ENCODE measurements at regions not wholly inside any gene's neighbourhood (a gene's known extent, or its start where the extent isn't known, plus 50 kb on each side); places are given as distances from the start of the nearest gene placed in this dataset.

DNA sequence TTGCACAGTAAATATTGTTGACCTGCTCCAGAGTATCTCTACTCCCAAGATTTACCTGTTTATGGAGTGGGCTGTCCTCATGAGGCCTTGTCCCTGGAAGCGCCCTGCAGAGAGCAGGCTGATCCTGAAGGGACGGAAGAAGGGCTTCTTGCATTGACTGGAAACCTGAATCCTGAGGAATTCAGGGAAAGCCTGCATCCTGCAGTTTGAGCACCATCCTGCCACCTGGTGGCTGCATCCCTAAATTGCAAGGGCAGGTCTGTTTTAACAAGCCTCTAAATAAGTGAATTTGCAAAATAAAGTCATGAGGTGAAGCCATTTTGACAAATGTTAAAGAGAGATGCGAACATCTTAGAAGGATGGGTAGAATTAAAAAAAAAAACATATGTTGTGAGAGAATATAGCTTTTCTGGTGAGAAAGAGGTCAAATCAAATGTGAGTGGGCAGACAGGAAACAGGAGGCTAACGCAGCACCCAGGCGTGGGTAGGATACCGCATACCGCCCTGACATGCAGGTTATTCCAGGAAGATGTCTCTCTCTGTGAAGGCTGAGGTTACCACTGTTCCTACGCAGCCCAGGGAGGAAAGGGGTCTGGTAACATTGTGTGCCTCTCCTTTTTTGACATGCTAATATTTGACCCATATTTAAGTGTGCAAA, 754.9 kb downstream of the RNF144A start:
- ChIA-PET POLR2A (no interaction called here), CTCF (interaction anchor here (0.5 to 1.4 kb wide), 11 partner anchors 13 to 575 kb away, joined by 3 to 5 read pairs (median 4); no protein-coding TSS in a partner anchor)
- H3K4me1 ChIP-seq (ENCODE audit: control insufficient read depth, insufficient read depth, low read length) = no peaks in the 10 kb centered on the region
- TF ChIP-seq SCRT2 (tag by site-specific recombination; IDR thresholded peaks at IDR 0.05) (no peak), ZNF248 (tag by site-specific recombination; IDR thresholded peaks at IDR 0.05) (no peak)
- TF ChIP-seq, protein P1, sequence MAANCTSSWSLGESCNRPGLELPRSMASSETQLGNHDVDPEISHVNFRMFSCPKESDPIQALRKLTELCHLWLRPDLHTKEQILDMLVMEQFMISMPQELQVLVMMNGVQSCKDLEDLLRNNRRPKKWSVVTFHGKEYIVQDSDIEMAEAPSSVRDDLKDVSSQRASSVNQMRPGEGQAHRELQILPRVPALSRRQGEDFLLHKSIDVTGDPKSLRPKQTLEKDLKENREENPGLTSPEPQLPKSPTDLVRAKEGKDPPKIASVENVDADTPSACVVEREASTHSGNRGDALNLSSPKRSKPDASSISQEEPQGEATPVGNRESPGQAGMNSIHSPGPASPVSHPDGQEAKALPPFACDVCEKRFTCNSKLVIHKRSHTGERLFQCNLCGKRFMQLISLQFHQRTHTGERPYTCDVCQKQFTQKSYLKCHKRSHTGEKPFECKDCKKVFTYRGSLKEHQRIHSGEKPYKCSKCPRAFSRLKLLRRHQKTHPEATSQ (tag by site-specific recombination; IDR thresholded peaks at IDR 0.05) = no peak
- no peak overlapping the region for H3K27ac ChIP-seq (ENCODE audit: extremely low read depth, low read depth, low read length)
- H3K4me3 ChIP-seq (ENCODE audit: low read depth, low read length) = no peak overlapping the region
- H3K9me3 ChIP-seq (ENCODE audit: control insufficient read depth, insufficient read depth, low read depth, low read length) = no peaks in the 10 kb centered on the region
- no peaks in the 10 kb centered on the region for H3K36me3 ChIP-seq (ENCODE audit: control insufficient read depth in 2 of 2, insufficient read depth in 1 of 2, low read length in 2 of 2)

DNA sequence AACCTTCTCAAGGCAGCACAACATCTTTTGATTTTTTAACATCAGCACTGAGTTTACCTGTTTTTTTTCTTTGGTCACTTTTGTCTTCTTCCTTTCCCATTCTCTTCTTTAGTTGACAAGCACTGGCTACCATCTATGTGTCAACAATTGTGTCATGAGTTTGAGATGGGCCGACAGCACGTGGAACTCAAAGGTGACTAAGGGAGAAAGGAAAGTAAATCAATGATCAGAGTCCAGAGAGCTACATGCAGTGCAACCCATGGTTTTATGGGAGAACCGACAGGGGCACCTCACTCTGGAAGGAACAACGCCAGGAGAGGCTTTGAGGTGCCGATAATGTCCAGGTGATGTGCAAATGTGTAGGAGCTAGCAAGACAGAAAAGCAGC, 755.5 kb downstream of the RNF144A start:
- Histone ChIP-seq H3K27ac (ENCODE audit: extremely low read depth, low read depth, low read length) (no peak overlapping the region), H3K9me3 (ENCODE audit: control insufficient read depth, insufficient read depth, low read depth, low read length) (no peaks in the 10 kb centered on the region), H3K4me1 (ENCODE audit: control insufficient read depth, insufficient read depth, low read length) (no peaks in the 10 kb centered on the region), H3K36me3 (ENCODE audit: control insufficient read depth in 2 of 2, insufficient read depth in 1 of 2, low read length in 2 of 2) (no peaks in the 10 kb centered on the region), H3K4me3 (ENCODE audit: low read depth, low read length) (no peak overlapping the region)
- TF ChIP-seq ZNF501 (tag by site-specific recombination; IDR thresholded peaks at IDR 0.05) = no peak
- TF ChIP-seq ZNF133 (tag by site-specific recombination; IDR thresholded peaks at IDR 0.05) = no peak
- TF ChIP-seq ZBTB49 (tag by site-specific recombination; IDR thresholded peaks at IDR 0.05; ENCODE audit: low read depth) = no peak
- TF ChIP-seq HOXD13 (CRISPR knock-in tag; IDR thresholded peaks at IDR 0.05; ENCODE audit: borderline replicate concordance) = no peak
- TF ChIP-seq, protein P2, sequence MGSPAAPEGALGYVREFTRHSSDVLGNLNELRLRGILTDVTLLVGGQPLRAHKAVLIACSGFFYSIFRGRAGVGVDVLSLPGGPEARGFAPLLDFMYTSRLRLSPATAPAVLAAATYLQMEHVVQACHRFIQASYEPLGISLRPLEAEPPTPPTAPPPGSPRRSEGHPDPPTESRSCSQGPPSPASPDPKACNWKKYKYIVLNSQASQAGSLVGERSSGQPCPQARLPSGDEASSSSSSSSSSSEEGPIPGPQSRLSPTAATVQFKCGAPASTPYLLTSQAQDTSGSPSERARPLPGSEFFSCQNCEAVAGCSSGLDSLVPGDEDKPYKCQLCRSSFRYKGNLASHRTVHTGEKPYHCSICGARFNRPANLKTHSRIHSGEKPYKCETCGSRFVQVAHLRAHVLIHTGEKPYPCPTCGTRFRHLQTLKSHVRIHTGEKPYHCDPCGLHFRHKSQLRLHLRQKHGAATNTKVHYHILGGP (tag by site-specific recombination; IDR thresholded peaks at IDR 0.05) = no peak
- TF ChIP-seq ZNF140 (tag by site-specific recombination; IDR thresholded peaks at IDR 0.05) = no peak
- TF ChIP-seq ZBTB1 (tag by site-specific recombination; IDR thresholded peaks at IDR 0.05) = no peak
- no peak for TF ChIP-seq ZNF623 (tag by site-specific recombination; IDR thresholded peaks at IDR 0.05)
- no peak for TF ChIP-seq MYNN (tag by site-specific recombination; IDR thresholded peaks at IDR 0.05; ENCODE audit: borderline replicate concordance)
- no peak for TF ChIP-seq ZNF677 (tag by site-specific recombination; IDR thresholded peaks at IDR 0.05)
- no peak for TF ChIP-seq ZBTB7A (tag by site-specific recombination; IDR thresholded peaks at IDR 0.05; ENCODE audit: low read depth)
- TF ChIP-seq MZF1 (tag by site-specific recombination; IDR thresholded peaks at IDR 0.05; ENCODE audit: borderline replicate concordance) = no peak
- no peak for TF ChIP-seq ZNF174 (tag by site-specific recombination; IDR thresholded peaks at IDR 0.05)
- TF ChIP-seq ZNF585B (tag by site-specific recombination; IDR thresholded peaks at IDR 0.05) = no peak
- ChIA-PET CTCF (interaction anchor here (0.5 to 1.4 kb wide), 5 partner anchors 22 to 718 kb away, joined by 3 to 5 read pairs (median 3); no protein-coding TSS in a partner anchor), POLR2A (no interaction called here)

- Histone ChIP-seq H3K27ac (ENCODE audit: extremely low read depth, low read depth, low read length) (no peak overlapping the region), H3K36me3 (ENCODE audit: control insufficient read depth in 2 of 2, insufficient read depth in 1 of 2, low read length in 2 of 2) (no peaks in the 10 kb centered on the region), H3K4me3 (ENCODE audit: low read depth, low read length) (no peak overlapping the region), H3K9me3 (ENCODE audit: control insufficient read depth, insufficient read depth, low read depth, low read length) (no peaks in the 10 kb centered on the region), H3K4me1 (ENCODE audit: control insufficient read depth, insufficient read depth, low read length) (no peaks in the 10 kb centered on the region)
- CTCF ChIA-PET = interaction anchor here (0.6 to 0.7 kb wide), 2 partner anchors 162 to 718 kb away, joined by 3 read pairs; no protein-coding TSS in a partner anchor
- POLR2A ChIA-PET = no interaction called here
- TF ChIP-seq ZNF266 (tag by site-specific recombination; IDR thresholded peaks at IDR 0.05; ENCODE audit: low read depth) (no peak), ZBTB6 (tag by site-specific recombination; IDR thresholded peaks at IDR 0.05) (no peak), GFI1B (tag by site-specific recombination; IDR thresholded peaks at IDR 0.05) (no peak), GLI4 (tag by site-specific recombination; IDR thresholded peaks at IDR 0.05) (no peak), ZNF530 (tag by site-specific recombination; IDR thresholded peaks at IDR 0.05; ENCODE audit: low read depth) (no peak)
Measured at GRCh38 chr2:7673101-7673500, 755.9 kb downstream of the RNF144A start.
